ENCODE measurements at regions not wholly inside any gene's neighbourhood (a gene's known extent, or its start where the extent isn't known, plus 50 kb on each side); places are given as distances from the start of the nearest gene placed in this dataset.

- TF ChIP-seq CTCF (conservative IDR thresholded peaks at IDR 0.05; ENCODE audit: low read depth, low read length) (no peak), EZH2 (IDR thresholded peaks at IDR 0.05; ENCODE audit: low read length, unreplicated experiment) (no peak), EZH2phosphoT487 (IDR thresholded peaks at IDR 0.05; ENCODE audit: borderline replicate concordance, low read length) (no peak)
Observed at GRCh38 chr18:50453014-50453680, 78.3 kb downstream of the SKA1 start.

All from PC-3 (cell line).